ENCODE measurements at regions not wholly inside any gene's neighbourhood (a gene's known extent, or its start where the extent isn't known, plus 50 kb on each side); places are given as distances from the start of the nearest gene placed in this dataset.

GRCh38 chr15:96415513-96416217 is 85.2 kb downstream of the NR2F2 start:
- TF ChIP-seq CTCF (IDR thresholded peaks at IDR 0.05; ENCODE audit: borderline replicate concordance, insufficient read depth, low read depth, low read length) = no peak
- no peak overlapping the region for H3K4me3 ChIP-seq (ENCODE audit: low read depth, low read length)

- no peak overlapping the region for H3K4me3 ChIP-seq (ENCODE audit: low read depth, low read length)
- no peak for TF ChIP-seq CTCF (IDR thresholded peaks at IDR 0.05; ENCODE audit: borderline replicate concordance, insufficient read depth, low read depth, low read length)
These were observed 85.9 kb downstream of the NR2F2 start for GRCh38 chr15:96416218-96416933.

- TF ChIP-seq CTCF (IDR thresholded peaks at IDR 0.05; ENCODE audit: borderline replicate concordance, insufficient read depth, low read depth, low read length) = no peak
- H3K4me3 ChIP-seq (ENCODE audit: low read depth, low read length) = no peak overlapping the region
These were observed 86.6 kb downstream of the NR2F2 start for GRCh38 chr15:96416934-96417759.

GRCh38 chr15:96417760-96418130 is 87.2 kb downstream of the NR2F2 start:
- no peak for TF ChIP-seq CTCF (IDR thresholded peaks at IDR 0.05; ENCODE audit: borderline replicate concordance, insufficient read depth, low read depth, low read length)
- H3K4me3 ChIP-seq (ENCODE audit: low read depth, low read length) = no peak overlapping the region

- no peak overlapping the region for H3K4me3 ChIP-seq (ENCODE audit: low read depth, low read length)
- no peak for TF ChIP-seq CTCF (IDR thresholded peaks at IDR 0.05; ENCODE audit: borderline replicate concordance, insufficient read depth, low read depth, low read length)
These were observed 87.6 kb downstream of the NR2F2 start for GRCh38 chr15:96418146-96418545.

- H3K4me3 ChIP-seq (ENCODE audit: low read depth, low read length) = no peak overlapping the region
- no peak for TF ChIP-seq CTCF (IDR thresholded peaks at IDR 0.05; ENCODE audit: borderline replicate concordance, insufficient read depth, low read depth, low read length)
These were observed 90.7 kb downstream of the NR2F2 start for GRCh38 chr15:96421178-96421601.
